IPS-20b (cell line): ENCODE measurements at regions not wholly inside any gene's neighbourhood (a gene's known extent, or its start where the extent isn't known, plus 50 kb on each side); places are given as distances from the start of the nearest gene placed in this dataset.
"Not testable (repeated sequence)": the region's sequence is repeated elsewhere in the genome, so short reads cannot be mapped to it uniquely, and the experiment has no call there.

Source experiments
- H3K27ac ChIP-seq: one replicate; pipeline ENCODE4 v1.5.1; 2013; ENCODE audit warnings: low read length
- H3K27me3 ChIP-seq: 2 replicates; pipeline ENCODE4 v1.6.1; 2013; ENCODE audit warnings: mild to moderate bottlenecking, low read length, inconsistent platforms; ENCODE audit not compliant: insufficient read depth
- H3K36me3 ChIP-seq: 2 replicates; pipeline ENCODE4 v1.6.1; 2013; ENCODE audit warnings: low read depth, mild to moderate bottlenecking, inconsistent platforms, low read length, moderate library complexity; ENCODE audit not compliant: insufficient read depth
- H3K4me1 ChIP-seq: 2 replicates; pipeline ENCODE4 v1.6.1; 2013; ENCODE audit warnings: mild to moderate bottlenecking, control low read depth, inconsistent platforms, low read length, moderate library complexity; ENCODE audit not compliant: insufficient read depth
- H3K4me3 ChIP-seq: 2 replicates; pipeline ENCODE4 v1.5.1; 2013; ENCODE audit warnings: mild to moderate bottlenecking, low read length, inconsistent platforms
- H3K9ac ChIP-seq: 2 replicates; pipeline ENCODE4 v1.6.1; 2013; ENCODE audit warnings: low read depth, mild to moderate bottlenecking, inconsistent platforms, low read length, moderate library complexity
- H3K9me3 ChIP-seq: 2 replicates; pipeline ENCODE4 v1.6.1; 2013; ENCODE audit warnings: mild to moderate bottlenecking, low read depth, low read length, inconsistent platforms; ENCODE audit not compliant: insufficient read depth

DNA sequence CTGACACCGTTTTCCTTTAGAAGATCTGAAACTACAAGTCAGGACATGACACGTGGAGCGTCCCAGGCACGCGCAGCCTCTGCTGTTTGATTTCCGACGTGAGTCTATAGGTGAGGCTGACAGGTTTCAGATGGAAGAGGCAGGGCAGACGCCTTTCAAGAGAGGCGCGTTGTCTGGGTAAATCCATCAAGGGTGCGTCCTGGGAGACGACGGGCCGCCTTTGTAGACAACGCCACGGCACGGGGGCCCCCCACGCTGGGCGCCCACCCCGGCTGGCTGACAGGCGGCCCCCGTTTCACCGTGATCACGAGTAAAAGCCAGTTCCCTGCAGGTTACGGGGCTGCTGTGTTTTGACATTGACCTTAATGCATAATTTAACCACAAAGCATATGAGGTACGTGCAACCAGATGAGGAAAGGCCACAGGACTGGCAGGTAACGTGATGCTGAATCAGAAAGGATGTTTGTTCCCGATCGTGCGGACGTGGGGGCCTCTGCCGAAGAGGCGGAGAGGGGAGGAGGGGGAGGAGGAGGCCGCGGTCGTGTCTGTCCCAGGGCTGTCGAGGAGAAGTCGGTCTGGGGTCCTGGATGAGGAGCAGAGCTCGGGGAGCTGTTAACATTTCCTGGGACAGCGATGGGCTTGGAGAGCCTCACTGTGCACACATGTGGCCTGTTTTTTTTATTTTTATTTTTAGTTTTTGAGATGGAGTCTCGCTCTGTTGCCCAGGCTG, 51.1 kb upstream of the PPP2R3B start:
- H3K36me3 ChIP-seq: no peaks in the 10 kb centered on the region
- no peak overlapping the region for H3K9ac ChIP-seq
- no peaks in the 10 kb centered on the region; the same call in 1 of the 2 replicates for H3K27me3 ChIP-seq
- H3K27ac ChIP-seq: no peak overlapping the region
- H3K4me3 ChIP-seq: no peak overlapping the region
- no peaks in the 10 kb centered on the region for H3K9me3 ChIP-seq
- no peaks in the 10 kb centered on the region for H3K4me1 ChIP-seq

DNA sequence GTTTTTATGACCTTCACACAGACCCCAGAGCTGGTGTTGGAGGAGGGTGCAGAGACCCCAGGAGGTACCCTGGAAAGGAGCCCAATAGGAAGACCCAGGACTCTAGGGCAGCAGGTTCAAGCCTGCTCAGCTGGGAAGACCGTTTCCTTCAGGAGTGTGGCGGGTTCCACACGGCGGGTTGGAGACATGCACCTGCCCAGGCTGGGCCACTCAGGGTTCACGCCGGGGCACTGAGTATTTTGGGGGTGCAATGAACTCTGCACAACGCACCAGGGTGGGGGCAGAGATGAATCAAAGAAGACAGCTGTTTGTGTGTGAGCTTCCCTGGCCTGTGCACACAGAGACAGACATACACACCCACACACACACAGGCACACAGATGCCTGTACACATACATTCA, 52.5 kb upstream of the PPP2R3B start:
- Histone ChIP-seq H3K9ac (no peak overlapping the region), H3K9me3 (no peaks in the 10 kb centered on the region), H3K27ac (no peak overlapping the region), H3K36me3 (no peaks in the 10 kb centered on the region), H3K27me3 (peaks cover 13% of the 10 kb centered on the region), H3K4me3 (no peak overlapping the region), H3K4me1 (no peaks in the 10 kb centered on the region)

DNA sequence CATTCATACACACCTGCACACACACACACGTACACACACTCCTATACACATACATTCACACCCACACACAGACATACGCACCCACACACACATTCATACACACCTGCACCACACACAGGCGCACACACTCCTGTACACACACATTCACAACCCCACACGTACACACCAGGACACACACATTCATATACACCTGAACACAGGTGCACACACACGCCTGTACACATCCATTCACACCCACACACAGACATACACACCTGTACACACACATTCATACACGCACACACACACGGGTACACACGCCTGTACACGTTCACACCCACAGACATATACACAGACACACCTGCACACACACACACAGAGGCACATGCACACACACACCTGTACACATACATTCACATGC, 53.0 kb upstream of the PPP2R3B start:
- Histone ChIP-seq H3K27ac (no peak overlapping the region), H3K27me3 (peaks cover 16% of the 10 kb centered on the region), H3K4me3 (no peak overlapping the region), H3K36me3 (no peaks in the 10 kb centered on the region), H3K9ac (no peak overlapping the region), H3K9me3 (no peaks in the 10 kb centered on the region), H3K4me1 (no peaks in the 10 kb centered on the region)

DNA sequence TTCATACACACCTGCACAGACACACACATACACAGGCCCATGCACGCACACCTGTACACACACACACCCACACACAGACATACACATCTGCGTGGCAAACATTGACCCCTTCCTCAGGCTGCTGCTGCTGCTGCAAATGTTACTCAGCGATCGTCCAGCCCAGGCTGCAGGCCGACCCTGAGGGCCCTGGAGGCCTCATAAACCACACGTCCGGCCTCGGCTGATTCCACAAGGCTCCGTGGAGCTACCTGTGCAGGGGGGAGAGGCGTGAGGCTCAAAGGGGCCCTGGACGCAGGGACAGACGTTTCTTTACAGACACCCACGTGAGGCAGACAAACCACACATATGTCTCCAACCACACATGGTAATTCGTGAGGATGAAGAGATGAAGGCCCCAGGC, 53.9 kb upstream of the PPP2R3B start:
- Histone ChIP-seq H3K9ac (no peak overlapping the region), H3K27me3 (peaks cover 25% of the 10 kb centered on the region), H3K27ac (no peak overlapping the region), H3K4me1 (peaks cover 6% of the 10 kb centered on the region; the same call in 1 of the 2 replicates), H3K9me3 (no peaks in the 10 kb centered on the region), H3K36me3 (no peaks in the 10 kb centered on the region), H3K4me3 (no peak overlapping the region)

DNA sequence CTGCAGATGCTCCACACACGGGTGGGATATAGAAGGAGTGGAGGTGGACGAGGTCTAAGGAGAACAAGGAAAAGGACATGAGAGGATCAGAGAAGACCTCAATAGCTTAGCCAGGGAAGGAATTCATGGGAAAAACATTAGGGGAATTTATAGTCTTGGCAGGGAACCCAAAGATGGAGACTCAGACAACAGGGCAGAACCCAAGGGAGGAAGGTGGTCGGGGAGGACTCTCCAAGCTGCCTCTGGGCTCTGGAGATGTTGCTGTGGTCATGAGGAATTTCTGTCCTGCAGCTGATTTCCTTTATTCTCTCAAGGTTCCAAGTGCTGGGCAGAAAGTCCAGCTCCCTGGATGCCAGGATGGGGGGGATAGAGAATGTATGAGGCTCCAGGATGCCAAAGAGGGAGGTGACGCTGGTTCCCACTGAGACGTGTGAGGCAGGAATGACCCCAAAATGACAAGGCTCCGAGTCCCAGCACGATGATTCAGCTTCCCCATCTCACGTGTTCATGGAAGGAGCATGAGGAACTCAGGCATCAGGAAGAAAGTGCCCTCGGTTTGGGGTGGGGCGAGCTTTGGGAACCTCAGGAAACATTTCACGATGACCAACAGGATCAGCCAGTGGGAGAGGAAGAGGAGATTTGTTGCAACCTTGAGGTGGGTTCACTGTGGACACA, 57.0 kb upstream of the PPP2R3B start:
- Histone ChIP-seq H3K36me3 (no peaks in the 10 kb centered on the region), H3K4me1 (peaks cover 12% of the 10 kb centered on the region; the same call in 1 of the 2 replicates), H3K27me3 (peaks cover 36% of the 10 kb centered on the region), H3K4me3 (no peak overlapping the region), H3K27ac (no peak overlapping the region), H3K9me3 (no peaks in the 10 kb centered on the region), H3K9ac (no peak overlapping the region)

DNA sequence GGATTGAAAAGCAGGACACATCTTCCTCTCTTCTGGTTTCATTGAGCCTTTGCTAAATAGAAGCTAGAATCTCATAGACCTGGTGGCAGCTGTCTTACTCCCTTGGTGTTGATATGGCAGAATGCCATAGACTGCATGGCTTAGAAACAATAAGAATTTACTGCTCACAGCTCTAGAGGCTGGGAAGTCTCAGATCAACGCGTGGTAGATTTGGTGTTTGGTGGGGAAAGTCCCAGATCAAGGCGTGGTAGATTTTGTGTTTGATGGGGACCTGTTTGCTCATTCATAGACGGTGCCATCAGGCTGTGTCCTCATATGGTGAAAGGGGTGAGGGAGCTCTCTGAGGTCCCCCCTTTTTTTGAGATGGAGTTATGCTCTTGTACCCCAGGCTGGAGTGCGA, 57.6 kb upstream of the PPP2R3B start:
- Histone ChIP-seq H3K27ac (no peak overlapping the region), H3K27me3 (peaks cover 36% of the 10 kb centered on the region), H3K36me3 (no peaks in the 10 kb centered on the region), H3K9ac (no peak overlapping the region), H3K4me3 (no peak overlapping the region), H3K9me3 (no peaks in the 10 kb centered on the region), H3K4me1 (peaks cover 12% of the 10 kb centered on the region; the same call in 1 of the 2 replicates)

DNA sequence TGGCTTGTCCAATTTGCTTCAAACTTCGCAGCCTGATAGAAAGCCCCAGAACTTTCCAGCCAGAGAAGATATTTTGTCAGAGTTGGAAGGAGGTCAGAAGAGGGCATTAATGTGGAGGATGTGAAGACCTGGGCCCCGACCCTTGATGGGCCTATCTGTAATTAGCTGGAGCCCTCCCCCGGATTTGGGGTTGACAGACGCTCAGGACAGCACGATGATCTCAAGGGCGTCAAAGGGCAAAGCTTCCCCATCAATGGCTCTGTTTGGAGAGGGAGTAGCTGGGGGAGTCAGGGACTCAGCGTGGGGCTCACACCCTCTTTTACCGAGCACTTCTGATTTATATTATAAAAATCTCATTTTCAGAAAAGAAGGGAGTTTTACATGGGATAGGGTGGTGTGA, 59.0 kb upstream of the PPP2R3B start:
- peak overlapping the region; percentile 50 for H3K9ac ChIP-seq
- H3K27me3 ChIP-seq: peaks cover 36% of the 10 kb centered on the region
- no peaks in the 10 kb centered on the region for H3K9me3 ChIP-seq
- H3K4me3 ChIP-seq: peak overlapping the region; percentile 49; the same call in 1 of the 2 replicates
- no peak overlapping the region for H3K27ac ChIP-seq
- H3K36me3 ChIP-seq: no peaks in the 10 kb centered on the region
- H3K4me1 ChIP-seq: peaks cover 12% of the 10 kb centered on the region; the same call in 1 of the 2 replicates

DNA sequence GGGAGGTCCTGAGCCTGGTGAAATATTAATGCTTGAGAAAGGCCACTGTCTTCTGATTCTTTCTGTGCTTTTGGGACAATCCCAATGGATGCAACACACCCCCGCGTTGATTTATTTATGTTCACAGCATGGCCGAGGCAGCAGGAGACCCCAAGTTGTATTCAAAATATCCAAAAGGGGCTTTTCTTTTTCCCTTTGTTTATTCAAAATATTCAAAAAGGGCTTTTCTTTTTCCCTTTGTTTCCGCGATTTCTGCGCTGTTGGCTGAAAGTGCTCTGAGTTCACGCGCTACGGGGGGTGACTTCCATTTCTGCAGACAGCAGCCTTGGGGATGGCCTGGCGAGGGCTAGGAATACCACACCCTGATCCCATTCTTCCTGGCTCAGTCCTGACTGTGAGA, 59.5 kb upstream of the PPP2R3B start:
- Histone ChIP-seq H3K27ac (no peak overlapping the region), H3K27me3 (peaks cover 36% of the 10 kb centered on the region), H3K4me1 (peaks cover 12% of the 10 kb centered on the region; the same call in 1 of the 2 replicates), H3K36me3 (no peaks in the 10 kb centered on the region), H3K9me3 (no peaks in the 10 kb centered on the region), H3K4me3 (peak overlapping the region; percentile 49; the same call in 1 of the 2 replicates), H3K9ac (peak overlapping the region; percentile 50; the same call in 1 of the 2 replicates)

DNA sequence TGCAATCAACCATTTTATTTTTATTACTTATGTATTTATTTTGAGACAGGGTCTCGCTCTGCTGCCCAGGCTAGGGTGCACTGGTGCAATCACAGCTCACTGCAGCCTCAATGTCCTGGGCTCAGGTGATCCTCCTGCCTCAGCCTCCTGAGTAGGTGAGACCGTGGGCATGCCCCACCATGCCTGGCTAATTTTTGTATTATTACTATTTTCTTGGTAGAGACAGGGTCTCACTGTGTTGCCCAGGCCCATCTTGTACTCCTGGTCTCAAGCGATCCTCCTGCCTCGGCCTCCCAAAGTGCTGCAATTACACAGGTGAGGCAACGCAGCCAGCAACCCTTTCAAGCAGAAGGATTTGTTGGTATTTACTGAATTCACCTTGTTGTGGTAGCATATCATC, 60.3 kb upstream of the PPP2R3B start:
- H3K9me3 ChIP-seq: no peaks in the 10 kb centered on the region
- no peaks in the 10 kb centered on the region for H3K36me3 ChIP-seq
- peaks cover 12% of the 10 kb centered on the region; the same call in 1 of the 2 replicates for H3K4me1 ChIP-seq
- no peak overlapping the region for H3K4me3 ChIP-seq
- H3K9ac ChIP-seq: no peak overlapping the region
- no peak overlapping the region for H3K27ac ChIP-seq
- peaks cover 36% of the 10 kb centered on the region for H3K27me3 ChIP-seq

DNA sequence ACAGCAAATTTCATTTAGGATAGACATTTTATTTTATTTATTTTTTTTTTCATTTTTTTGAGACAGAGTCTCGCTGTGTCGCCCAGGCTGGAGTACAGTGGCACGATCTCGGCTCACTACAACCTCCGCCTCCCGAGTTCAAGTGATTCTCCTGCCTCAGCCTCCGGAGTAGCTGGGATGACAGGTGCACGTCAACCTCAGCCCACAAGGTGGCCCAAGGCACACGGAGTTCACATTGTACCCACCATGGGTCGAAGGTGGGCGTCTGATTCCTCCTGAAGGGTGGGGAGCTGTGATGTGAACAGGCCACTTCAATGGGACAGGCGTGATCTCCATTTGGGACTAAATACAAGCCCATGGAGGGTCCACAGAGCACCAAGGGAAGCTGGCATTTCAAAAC, 65.0 kb upstream of the PPP2R3B start:
- H3K27ac ChIP-seq, H3K4me1 ChIP-seq, H3K36me3 ChIP-seq, H3K9me3 ChIP-seq, H3K9ac ChIP-seq, H3K27me3 ChIP-seq, H3K4me3 ChIP-seq: not testable (repeated sequence)

DNA sequence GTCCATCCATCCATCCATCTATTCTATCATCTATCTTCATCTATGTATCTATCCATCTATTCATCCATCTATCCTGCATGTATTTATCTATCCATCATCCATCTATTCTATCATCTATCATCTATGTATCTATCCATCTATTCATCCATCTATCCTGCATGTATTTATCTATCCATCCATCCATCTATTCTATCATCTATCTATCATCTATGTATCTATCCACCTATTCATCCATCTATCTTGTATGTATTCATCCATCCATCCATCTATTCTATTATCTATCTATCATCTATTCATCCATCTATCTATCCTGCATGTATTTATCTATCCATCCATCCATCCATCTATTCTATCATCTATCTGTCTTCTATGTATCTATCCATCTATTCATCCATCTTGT, 65.9 kb upstream of the PPP2R3B start:
- no peak overlapping the region for H3K27ac ChIP-seq
- H3K27me3 ChIP-seq: no peaks in the 10 kb centered on the region; the same call in 1 of the 2 replicates
- no peaks in the 10 kb centered on the region for H3K36me3 ChIP-seq
- no peaks in the 10 kb centered on the region; the same call in 1 of the 2 replicates for H3K9me3 ChIP-seq
- H3K4me1 ChIP-seq: no peaks in the 10 kb centered on the region
- H3K4me3 ChIP-seq: no peak overlapping the region
- H3K9ac ChIP-seq: no peak overlapping the region

DNA sequence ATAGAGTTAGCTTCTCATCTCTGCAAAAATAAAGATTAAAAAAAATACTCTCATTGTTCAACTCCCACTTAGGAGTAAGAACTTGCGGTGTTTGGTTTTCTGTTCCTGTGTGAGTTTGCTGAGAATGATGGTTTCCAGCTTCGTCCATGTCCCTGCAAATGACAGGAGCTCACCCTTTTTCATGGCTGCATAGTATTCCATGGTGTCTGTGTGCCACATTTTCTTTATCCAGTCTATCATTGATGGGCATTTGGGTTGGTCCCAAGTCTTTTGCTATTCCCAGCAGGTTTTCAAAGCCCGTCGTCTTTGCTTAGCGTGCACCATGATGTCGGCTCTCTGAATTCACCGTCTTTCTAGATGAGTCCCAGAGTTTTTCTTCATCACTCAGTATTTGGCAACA, 67.8 kb upstream of the PPP2R3B start:
- not testable (repeated sequence) for H3K9me3 ChIP-seq, H3K27me3 ChIP-seq, H3K4me1 ChIP-seq, H3K27ac ChIP-seq, H3K4me3 ChIP-seq, H3K9ac ChIP-seq, H3K36me3 ChIP-seq
